IgD-negative memory B cell (primary cell): ENCODE measurements at regions not wholly inside any gene's neighbourhood (a gene's known extent, or its start where the extent isn't known, plus 50 kb on each side); places are given as distances from the start of the nearest gene placed in this dataset.

Experiments used
- H3K27ac Mint-ChIP-seq, 3 donors: one replicate each; pipeline ENCODE4 v1.8.0; 2020 to 2022; ENCODE audit warnings: mild to moderate bottlenecking in 3 of 3, mixed read lengths in 3 of 3, moderate library complexity in 1 of 3
- H3K27me3 Mint-ChIP-seq: one replicate; pipeline ENCODE4 v1.8.0; 2021; ENCODE audit warnings: mixed read lengths
- H3K36me3 Mint-ChIP-seq: one replicate; pipeline ENCODE4 v1.8.0; 2020; ENCODE audit warnings: mild to moderate bottlenecking, mixed read lengths
- H3K4me1 Mint-ChIP-seq, 3 donors: one replicate each; pipeline ENCODE4 v1.8.0; 2020 to 2022; ENCODE audit warnings: mixed read lengths in 3 of 3, mild to moderate bottlenecking in 1 of 3
- H3K4me3 Mint-ChIP-seq, 4 donors: one replicate each; pipeline ENCODE4 v1.8.0; 2020 to 2022; ENCODE audit warnings: mild to moderate bottlenecking in 4 of 4, mixed read lengths in 4 of 4, moderate library complexity in 3 of 4
- H3K9me3 Mint-ChIP-seq, 3 donors: one replicate each; pipeline ENCODE4 v1.8.0; 2020 to 2021; ENCODE audit warnings: mixed read lengths in 3 of 3, mild to moderate bottlenecking in 1 of 3

- Mint-ChIP-seq H3K27me3 (peaks cover 4% of the 10 kb centered on the region), H3K27ac (no peak overlapping the region)
Measured at GRCh38 chr2:239790721-239791120, 234.4 kb downstream of the NDUFA10 start.

GRCh38 chr2:239790313-239790712 lies 234.8 kb downstream of the NDUFA10 start:
- no peaks in the 10 kb centered on the region for H3K4me1 Mint-ChIP-seq
- no peak overlapping the region for H3K27ac Mint-ChIP-seq

More at GRCh38 chr2:239790721-239791120, 234.4 kb downstream of the NDUFA10 start:
- Mint-ChIP-seq H3K36me3 (no peaks in the 10 kb centered on the region), H3K4me3 (no peak overlapping the region), H3K4me1 (no peaks in the 10 kb centered on the region), H3K9me3 (peaks cover 2 to 13% (median 3%) of the 10 kb centered on the region in 3 donors)

GRCh38 chr2:239789711-239790110 lies 235.4 kb downstream of the NDUFA10 start:
- H3K27me3 Mint-ChIP-seq, result peaks cover 4% of the 10 kb centered on the region

More at GRCh38 chr2:239790313-239790712, 234.8 kb downstream of the NDUFA10 start:
- H3K9me3 Mint-ChIP-seq, result peaks cover under 1 to 13% (median 3%) of the 10 kb centered on the region in 3 donors
- peaks cover 4% of the 10 kb centered on the region for H3K27me3 Mint-ChIP-seq
- no peaks in the 10 kb centered on the region for H3K36me3 Mint-ChIP-seq
- H3K4me3 Mint-ChIP-seq, result no peak overlapping the region

GRCh38 chr2:239788576-239789098 lies 236.5 kb downstream of the NDUFA10 start:
- H3K4me1 Mint-ChIP-seq, result no peaks in the 10 kb centered on the region
- peaks cover 0 to 11% (median 8%) of the 10 kb centered on the region in 3 donors for H3K9me3 Mint-ChIP-seq
- H3K27ac Mint-ChIP-seq, result no peak overlapping the region
- H3K36me3 Mint-ChIP-seq, result no peaks in the 10 kb centered on the region
- no peak overlapping the region for H3K4me3 Mint-ChIP-seq
- H3K27me3 Mint-ChIP-seq, result peaks cover 4% of the 10 kb centered on the region

More at GRCh38 chr2:239789711-239790110, 235.4 kb downstream of the NDUFA10 start:
- H3K9me3 Mint-ChIP-seq, result peaks cover 0 to 12% (median 7%) of the 10 kb centered on the region in 3 donors
- H3K4me3 Mint-ChIP-seq, result no peak overlapping the region
- H3K36me3 Mint-ChIP-seq, result no peaks in the 10 kb centered on the region
- H3K4me1 Mint-ChIP-seq, result no peaks in the 10 kb centered on the region
- no peak overlapping the region for H3K27ac Mint-ChIP-seq

GRCh38 chr2:239787538-239788050 lies 237.5 kb downstream of the NDUFA10 start:
- H3K4me3 Mint-ChIP-seq, result no peak overlapping the region
- peaks cover 0 to 11% (median 8%) of the 10 kb centered on the region in 3 donors for H3K9me3 Mint-ChIP-seq
- H3K27me3 Mint-ChIP-seq, result peaks cover 4% of the 10 kb centered on the region
- H3K4me1 Mint-ChIP-seq, result no peaks in the 10 kb centered on the region
- H3K27ac Mint-ChIP-seq, result no peak overlapping the region
- H3K36me3 Mint-ChIP-seq, result no peaks in the 10 kb centered on the region

- no peak overlapping the region for H3K4me3 Mint-ChIP-seq
- H3K9me3 Mint-ChIP-seq, result peaks cover 0 to 11% (median 8%) of the 10 kb centered on the region in 3 donors
- H3K27ac Mint-ChIP-seq, result no peak overlapping the region
- no peaks in the 10 kb centered on the region for H3K4me1 Mint-ChIP-seq
- H3K36me3 Mint-ChIP-seq, result no peaks in the 10 kb centered on the region
- peaks cover 4% of the 10 kb centered on the region for H3K27me3 Mint-ChIP-seq
Measured at GRCh38 chr2:239786791-239787190, 238.4 kb downstream of the NDUFA10 start.

- Mint-ChIP-seq H3K9me3 (peaks cover 0 to 11% (median 8%) of the 10 kb centered on the region in 3 donors), H3K36me3 (no peaks in the 10 kb centered on the region), H3K4me1 (no peaks in the 10 kb centered on the region), H3K4me3 (peak overlapping the region in 1 of 4 donors; percentile 5), H3K27ac (no peak overlapping the region), H3K27me3 (peaks cover 8% of the 10 kb centered on the region)
Measured at GRCh38 chr2:239781454-239781853, 243.7 kb downstream of the NDUFA10 start.

GRCh38 chr2:239780236-239780994 lies 244.7 kb downstream of the NDUFA10 start:
- Mint-ChIP-seq H3K27me3 (peaks cover 8% of the 10 kb centered on the region), H3K36me3 (no peaks in the 10 kb centered on the region), H3K9me3 (peaks cover 0 to 7% (median 5%) of the 10 kb centered on the region in 3 donors), H3K4me1 (no peaks in the 10 kb centered on the region), H3K27ac (peak overlapping the region in 1 of 3 donors; percentile 45), H3K4me3 (no peak overlapping the region)

- Mint-ChIP-seq H3K27ac (no peak overlapping the region), H3K36me3 (no peaks in the 10 kb centered on the region), H3K27me3 (peaks cover 12% of the 10 kb centered on the region), H3K9me3 (peaks cover 0 to 2% (median under 1%) of the 10 kb centered on the region in 3 donors), H3K4me1 (peaks cover 0 to 4% (median 0%) of the 10 kb centered on the region in 3 donors), H3K4me3 (peak overlapping the region in 1 of 4 donors; percentile 45)
Measured at GRCh38 chr2:239779584-239779983, 245.6 kb downstream of the NDUFA10 start.

- Mint-ChIP-seq H3K36me3 (no peaks in the 10 kb centered on the region), H3K4me1 (peaks cover 0 to 4% (median 0%) of the 10 kb centered on the region in 3 donors), H3K4me3 (peak overlapping the region in 1 of 4 donors; percentile 45), H3K9me3 (peaks cover 0 to 2% (median 0%) of the 10 kb centered on the region in 3 donors), H3K27me3 (peaks cover 15% of the 10 kb centered on the region), H3K27ac (no peak overlapping the region)
Measured at GRCh38 chr2:239778861-239779558, 246.1 kb downstream of the NDUFA10 start.

- H3K27ac Mint-ChIP-seq, result no peak overlapping the region
- no peak overlapping the region for H3K4me3 Mint-ChIP-seq
- H3K9me3 Mint-ChIP-seq, result no peaks in the 10 kb centered on the region
- peaks cover 0 to 4% (median 0%) of the 10 kb centered on the region in 3 donors for H3K4me1 Mint-ChIP-seq
- no peaks in the 10 kb centered on the region for H3K36me3 Mint-ChIP-seq
- peaks cover 15% of the 10 kb centered on the region for H3K27me3 Mint-ChIP-seq
Measured at GRCh38 chr2:239778042-239778851, 246.9 kb downstream of the NDUFA10 start.

- Mint-ChIP-seq H3K9me3 (peaks cover 0 to 2% (median 2%) of the 10 kb centered on the region in 3 donors), H3K4me1 (peaks cover 0 to 4% (median 0%) of the 10 kb centered on the region in 3 donors), H3K36me3 (no peaks in the 10 kb centered on the region), H3K27me3 (peaks cover 17% of the 10 kb centered on the region), H3K4me3 (no peak overlapping the region), H3K27ac (no peak overlapping the region)
Measured at GRCh38 chr2:239777219-239777618, 247.9 kb downstream of the NDUFA10 start.

- H3K4me1 Mint-ChIP-seq, result peaks cover 0 to 4% (median 0%) of the 10 kb centered on the region in 3 donors
- H3K9me3 Mint-ChIP-seq, result peaks cover 2 to 4% (median 2%) of the 10 kb centered on the region in 3 donors
- peaks cover 17% of the 10 kb centered on the region for H3K27me3 Mint-ChIP-seq
- no peaks in the 10 kb centered on the region for H3K36me3 Mint-ChIP-seq
- no peak overlapping the region for H3K27ac Mint-ChIP-seq
- no peak overlapping the region for H3K4me3 Mint-ChIP-seq
Measured at GRCh38 chr2:239776436-239777005, 248.6 kb downstream of the NDUFA10 start.
